GM18526 (cell line): ENCODE measurements at regions not wholly inside any gene's neighbourhood (a gene's known extent, or its start where the extent isn't known, plus 50 kb on each side); places are given as distances from the start of the nearest gene placed in this dataset.

ENCODE experiments used
- POLR2A ChIP-seq: IDR thresholded peaks from 3 replicates; pipeline ENCODE4 v1.6.1; 2011; ENCODE audit not compliant: insufficient read length; ENCODE audit errors: extremely low read depth

GRCh38 chr3:75101329-75102147, 487.1 kb upstream of the CNTN3 start:
- no peak for TF ChIP-seq POLR2A

- TF ChIP-seq POLR2A: no peak
Measured at GRCh38 chr3:75110741-75111140, 496.3 kb upstream of the CNTN3 start.

GRCh38 chr3:75115695-75116094, 501.2 kb upstream of the CNTN3 start:
- TF ChIP-seq POLR2A: no peak

- no peak for TF ChIP-seq POLR2A
Measured at GRCh38 chr3:75118779-75119178, 504.3 kb upstream of the CNTN3 start.

- no peak for TF ChIP-seq POLR2A
Measured at GRCh38 chr3:75126556-75126955, 512.1 kb upstream of the CNTN3 start.

GRCh38 chr3:75129101-75129500, 514.6 kb upstream of the CNTN3 start:
- no peak for TF ChIP-seq POLR2A

- no peak for TF ChIP-seq POLR2A
Measured at GRCh38 chr3:75136100-75136897, 521.8 kb upstream of the CNTN3 start.

- no peak for TF ChIP-seq POLR2A
Measured at GRCh38 chr3:75138345-75138744, 523.9 kb upstream of the CNTN3 start.

GRCh38 chr3:75140904-75141615, 523.1 kb upstream of the FRG2C start:
- TF ChIP-seq POLR2A: no peak

GRCh38 chr3:75144406-75144805, 519.7 kb upstream of the FRG2C start:
- no peak for TF ChIP-seq POLR2A

- TF ChIP-seq POLR2A: no peak
Measured at GRCh38 chr3:75171630-75172230, 492.4 kb upstream of the FRG2C start.

- no peak for TF ChIP-seq POLR2A
Measured at GRCh38 chr3:75176937-75177336, 487.2 kb upstream of the FRG2C start.

GRCh38 chr3:75180235-75180944, 483.7 kb upstream of the FRG2C start:
- no peak for TF ChIP-seq POLR2A

GRCh38 chr3:75180945-75181298, 483.2 kb upstream of the FRG2C start:
- TF ChIP-seq POLR2A: no peak

- TF ChIP-seq POLR2A: no peak
Measured at GRCh38 chr3:75188962-75189361, 475.2 kb upstream of the FRG2C start.
